A549 (cell line): ENCODE measurements at regions not wholly inside any gene's neighbourhood (a gene's known extent, or its start where the extent isn't known, plus 50 kb on each side); places are given as distances from the start of the nearest gene placed in this dataset.
A peak's percentile ranks its signal among the peaks of the same experiment; 100 is the strongest.

Source experiments
- CHD2 ChIP-seq: fragments of 150-350 bp; IDR thresholded peaks from 2 replicates; pipeline ENCODE4 v1.6.1; 2014; ENCODE audit warnings: low read length; ENCODE audit not compliant: partially characterized antibody
- CHD4 ChIP-seq: fragments of 200-600 bp; sonication (generic); IDR thresholded peaks from 2 replicates; pipeline ENCODE4 v1.6.1; 2016; ENCODE audit warnings: antibody characterized with exemption, mild to moderate bottlenecking, borderline replicate concordance
- CTCF ChIP-seq: fragments of >200 bp; sonication (Bioruptor Twin); formaldehyde crosslinking; IDR thresholded peaks from 3 replicates; pipeline ENCODE4 v1.5.1; 2016
- EP300 ChIP-seq, 2 experiments: fragments of >200 bp; sonication (Bioruptor Twin); formaldehyde crosslinking; IDR thresholded peaks; 2 replicates in 1 of 2; 3 replicates in 1 of 2; pipeline ENCODE4 v1.6.1; 2016 to 2017
- JUN ChIP-seq, 2 experiments: fragments of >200 bp; sonication (Bioruptor Twin); formaldehyde crosslinking; IDR thresholded peaks; 2 replicates in 1 of 2; 3 replicates in 1 of 2; pipeline ENCODE4 v1.6.1; 2016 to 2017
- MAFK ChIP-seq: fragments of 450-650 bp; IDR thresholded peaks from 2 replicates; pipeline ENCODE4 v1.6.1; 2014; ENCODE audit not compliant: partially characterized antibody
- MAX ChIP-seq: IDR thresholded peaks from 2 replicates; pipeline ENCODE4 v1.6.1; 2012
- PHF8 ChIP-seq: fragments of 200-600 bp; sonication (generic); IDR thresholded peaks from 2 replicates; pipeline ENCODE4 v1.6.1; 2016; ENCODE audit warnings: low read depth, mild to moderate bottlenecking, antibody characterized with exemption, moderate library complexity, borderline replicate concordance
- POLR2A ChIP-seq: IDR thresholded peaks from 2 replicates; pipeline ENCODE4 v1.6.1; 2012; ENCODE audit warnings: mild to moderate bottlenecking, low read length
- POLR2AphosphoS2 ChIP-seq: conservative IDR thresholded peaks from 2 replicates; pipeline ENCODE4 v1.6.1; 2012; ENCODE audit warnings: low read length, improper control_type of control experiment, inconsistent platforms
- ZFP36 ChIP-seq: fragments of 450-650 bp; IDR thresholded peaks from 2 replicates; pipeline ENCODE4 v1.6.1; 2014; ENCODE audit warnings: borderline replicate concordance; ENCODE audit not compliant: partially characterized antibody

- TF ChIP-seq CTCF (no peak), EP300 (IDR thresholded peaks at IDR 0.05) (no peak), POLR2A (no peak), CHD2 (no peak), PHF8 (no peak), ZFP36 (peak; percentile 69), JUN (IDR thresholded peaks at IDR 0.05) (no peak), CHD4 (no peak), MAX (no peak), MAFK (no peak), POLR2AphosphoS2 (no peak)
These were observed 68.0 kb upstream of the INSIG1 start for GRCh38 chr7:155229548-155230168.
